Hepatocyte (in vitro differentiated cells): ENCODE measurements at regions not wholly inside any gene's neighbourhood (a gene's known extent, or its start where the extent isn't known, plus 50 kb on each side); places are given as distances from the start of the nearest gene placed in this dataset.

Experiments used
- DNase-seq: peaks from one replicate; pipeline ENCODE4 v3.0.0-alpha.2; 2016; ENCODE audit warnings: low spot score
- H2AFZ ChIP-seq: fragments of 200-600 bp; sonication (generic); 2 replicates; pipeline ENCODE4 v1.6.0; 2016; ENCODE audit warnings: antibody characterized with exemption, mild to moderate bottlenecking
- H3K27ac ChIP-seq: fragments of 200-600 bp; sonication (generic); 2 replicates; pipeline ENCODE4 v1.5.1; 2016; ENCODE audit warnings: mild to moderate bottlenecking
- H3K27me3 ChIP-seq: fragments of 200-600 bp; sonication (generic); 2 replicates; pipeline ENCODE4 v1.6.1; 2016
- H3K36me3 ChIP-seq: fragments of 200-600 bp; sonication (generic); replicated peaks from 2 replicates; pipeline ENCODE4 v1.5.1; 2016; ENCODE audit warnings: low read depth; ENCODE audit not compliant: insufficient read depth
- H3K4me1 ChIP-seq: fragments of 200-600 bp; sonication (generic); 2 replicates; pipeline ENCODE4 v1.5.1; 2016; ENCODE audit warnings: mild to moderate bottlenecking, moderate library complexity; ENCODE audit not compliant: insufficient read depth
- H3K4me2 ChIP-seq: fragments of 200-600 bp; sonication (generic); 2 replicates; pipeline ENCODE4 v1.6.0; 2016
- H3K4me3 ChIP-seq: fragments of 200-600 bp; sonication (generic); 2 replicates; pipeline ENCODE4 v1.5.1; 2016; ENCODE audit warnings: mild to moderate bottlenecking
- H3K79me2 ChIP-seq: fragments of 200-600 bp; sonication (generic); 2 replicates; pipeline ENCODE4 v1.6.0; 2017; ENCODE audit warnings: mild to moderate bottlenecking
- H3K9me2 ChIP-seq: fragments of 200-600 bp; sonication (generic); replicated peaks from 2 replicates; pipeline ENCODE4 v1.6.0; 2017; ENCODE audit warnings: mild to moderate bottlenecking; ENCODE audit not compliant: insufficient read depth
- H3K9me3 ChIP-seq: fragments of 200-600 bp; sonication (generic); 2 replicates; pipeline ENCODE4 v1.5.1; 2016; ENCODE audit warnings: low read depth, mild to moderate bottlenecking
- H4K20me1 ChIP-seq: fragments of 200-600 bp; sonication (generic); 2 replicates; pipeline ENCODE4 v1.6.0; 2016; ENCODE audit warnings: mild to moderate bottlenecking; ENCODE audit not compliant: insufficient read depth, poor library complexity, severe bottlenecking
- EZH2 ChIP-seq: fragments of 200-600 bp; sonication (generic); IDR thresholded peaks from 2 replicates; pipeline ENCODE4 v1.6.1; 2016; ENCODE audit warnings: antibody characterized with exemption, mild to moderate bottlenecking, borderline replicate concordance
- EZH2phosphoT487 ChIP-seq: fragments of 200-600 bp; sonication (generic); IDR thresholded peaks from one replicate; pipeline ENCODE4 v1.6.1; 2018; ENCODE audit warnings: antibody characterized with exemption, mild to moderate bottlenecking, low read depth, moderate library complexity; ENCODE audit not compliant: unreplicated experiment, severe bottlenecking
- WGBS: methylation state at CpG from one replicate; pipeline ENCODE4 v1.1.6; 2016; ENCODE audit warnings: low lambda C conversion rate; ENCODE audit errors: missing lambda C conversion rate; 5-methylcytosine and 5-hydroxymethylcytosine counted together
- TF ChIP-seq, protein P1 (sequence below): fragments of 200-600 bp; sonication (generic); IDR thresholded peaks from 2 replicates; pipeline ENCODE4 v1.5.1; 2016; ENCODE audit warnings: antibody characterized with exemption, mild to moderate bottlenecking; ENCODE audit not compliant: poor library complexity

DNA sequence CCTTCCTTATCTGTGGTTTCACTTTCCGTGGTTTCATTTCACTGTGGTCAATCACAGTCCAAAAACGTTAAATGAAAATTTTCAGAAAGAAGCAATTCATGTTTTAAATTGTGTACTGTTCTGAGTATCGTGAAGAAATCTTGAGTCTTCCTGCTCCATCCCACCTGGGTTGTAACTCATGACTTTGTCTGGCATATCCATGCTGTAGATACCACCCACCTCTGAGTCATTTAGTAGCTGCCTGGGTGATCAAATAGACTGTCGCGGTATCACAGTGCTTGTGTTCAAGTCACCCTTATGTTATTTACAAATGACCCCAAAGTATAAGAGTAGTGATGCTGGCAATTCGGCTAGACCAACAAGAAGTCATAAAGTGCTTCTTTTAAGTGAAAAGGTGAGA, 521.2 kb downstream of the AACS start:
- no peak overlapping the region for H3K4me3 ChIP-seq
- no peak overlapping the region for H3K4me2 ChIP-seq
- no peak overlapping the region for H2AFZ ChIP-seq
- H3K36me3 ChIP-seq = no peaks in the 10 kb centered on the region
- 86% methylated on average over 6 of the region's 6 CpGs for WGBS
- H3K27me3 ChIP-seq = no peaks in the 10 kb centered on the region
- no peaks in the 10 kb centered on the region for H3K9me2 ChIP-seq
- no peaks in the 10 kb centered on the region for H4K20me1 ChIP-seq
- H3K79me2 ChIP-seq = no peaks in the 10 kb centered on the region
- DNase-seq = no peak
- no peak overlapping the region for H3K27ac ChIP-seq
- TF ChIP-seq, protein P1, sequence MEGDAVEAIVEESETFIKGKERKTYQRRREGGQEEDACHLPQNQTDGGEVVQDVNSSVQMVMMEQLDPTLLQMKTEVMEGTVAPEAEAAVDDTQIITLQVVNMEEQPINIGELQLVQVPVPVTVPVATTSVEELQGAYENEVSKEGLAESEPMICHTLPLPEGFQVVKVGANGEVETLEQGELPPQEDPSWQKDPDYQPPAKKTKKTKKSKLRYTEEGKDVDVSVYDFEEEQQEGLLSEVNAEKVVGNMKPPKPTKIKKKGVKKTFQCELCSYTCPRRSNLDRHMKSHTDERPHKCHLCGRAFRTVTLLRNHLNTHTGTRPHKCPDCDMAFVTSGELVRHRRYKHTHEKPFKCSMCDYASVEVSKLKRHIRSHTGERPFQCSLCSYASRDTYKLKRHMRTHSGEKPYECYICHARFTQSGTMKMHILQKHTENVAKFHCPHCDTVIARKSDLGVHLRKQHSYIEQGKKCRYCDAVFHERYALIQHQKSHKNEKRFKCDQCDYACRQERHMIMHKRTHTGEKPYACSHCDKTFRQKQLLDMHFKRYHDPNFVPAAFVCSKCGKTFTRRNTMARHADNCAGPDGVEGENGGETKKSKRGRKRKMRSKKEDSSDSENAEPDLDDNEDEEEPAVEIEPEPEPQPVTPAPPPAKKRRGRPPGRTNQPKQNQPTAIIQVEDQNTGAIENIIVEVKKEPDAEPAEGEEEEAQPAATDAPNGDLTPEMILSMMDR = no peak
- TF ChIP-seq EZH2 (no peak), EZH2phosphoT487 (no peak)
- H3K9me3 ChIP-seq = no peaks in the 10 kb centered on the region
- no peaks in the 10 kb centered on the region for H3K4me1 ChIP-seq

DNA sequence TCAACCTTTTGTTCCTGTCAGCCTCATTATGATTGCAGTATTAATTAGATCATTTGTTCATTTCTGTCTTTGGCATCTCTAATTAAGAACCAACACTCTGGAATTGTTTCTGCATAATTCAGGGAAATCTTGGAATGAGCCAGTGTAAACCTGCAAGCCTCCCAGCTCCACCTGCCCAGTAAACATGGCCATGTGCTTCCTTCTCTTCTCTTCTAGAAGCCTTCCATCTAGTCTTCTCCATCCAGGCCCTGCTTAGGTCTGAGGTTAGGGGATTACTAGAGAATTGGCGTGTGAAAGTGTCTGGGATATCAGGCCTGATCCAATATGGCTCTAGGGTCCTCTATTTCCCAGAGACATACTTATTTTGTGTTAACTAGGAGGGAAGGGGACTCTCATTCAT, 528.0 kb downstream of the AACS start:
- Histone ChIP-seq H2AFZ (no peak overlapping the region), H3K27ac (no peak overlapping the region), H3K27me3 (no peaks in the 10 kb centered on the region), H3K9me2 (no peaks in the 10 kb centered on the region), H4K20me1 (no peaks in the 10 kb centered on the region), H3K36me3 (no peaks in the 10 kb centered on the region), H3K79me2 (no peaks in the 10 kb centered on the region), H3K9me3 (no peaks in the 10 kb centered on the region), H3K4me2 (no peak overlapping the region), H3K4me3 (no peak overlapping the region), H3K4me1 (no peaks in the 10 kb centered on the region)
- no peak for DNase-seq
- TF ChIP-seq EZH2phosphoT487 = no peak
- TF ChIP-seq, protein P1 = no peak
- TF ChIP-seq EZH2 = no peak
- 77% methylated on average over 1 of the region's 1 CpG for WGBS

DNA sequence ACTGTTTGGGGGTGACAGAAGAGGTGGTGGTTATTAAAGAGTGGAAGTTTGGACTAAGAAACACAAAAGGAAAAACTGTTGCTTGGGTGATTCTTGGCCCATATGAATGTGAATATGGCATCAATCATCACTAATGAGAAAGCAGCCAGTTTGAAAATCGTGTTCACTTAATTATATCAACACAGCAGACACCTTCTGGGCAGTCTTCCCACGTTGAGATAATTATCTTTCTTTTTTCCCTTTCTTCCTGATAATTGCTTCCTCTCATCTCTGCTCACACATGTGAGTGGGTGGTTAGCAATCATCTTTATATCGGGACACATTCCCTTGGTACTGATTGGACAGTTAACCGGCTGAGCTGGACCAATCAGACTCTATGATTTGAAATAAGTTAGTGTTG, 539.7 kb downstream of the AACS start:
- no peaks in the 10 kb centered on the region for H3K79me2 ChIP-seq
- no peaks in the 10 kb centered on the region for H3K9me2 ChIP-seq
- H3K4me1 ChIP-seq = no peaks in the 10 kb centered on the region
- no peaks in the 10 kb centered on the region for H4K20me1 ChIP-seq
- H2AFZ ChIP-seq = no peak overlapping the region
- TF ChIP-seq EZH2phosphoT487 = no peak
- no peak for TF ChIP-seq EZH2
- TF ChIP-seq, protein P1 = no peak
- no peak for DNase-seq
- no peak overlapping the region for H3K4me2 ChIP-seq
- 75% methylated on average over 4 of the region's 4 CpGs for WGBS
- H3K27me3 ChIP-seq = no peaks in the 10 kb centered on the region
- H3K27ac ChIP-seq = no peak overlapping the region
- no peaks in the 10 kb centered on the region for H3K9me3 ChIP-seq
- H3K36me3 ChIP-seq = no peaks in the 10 kb centered on the region
- H3K4me3 ChIP-seq = no peak overlapping the region

DNA sequence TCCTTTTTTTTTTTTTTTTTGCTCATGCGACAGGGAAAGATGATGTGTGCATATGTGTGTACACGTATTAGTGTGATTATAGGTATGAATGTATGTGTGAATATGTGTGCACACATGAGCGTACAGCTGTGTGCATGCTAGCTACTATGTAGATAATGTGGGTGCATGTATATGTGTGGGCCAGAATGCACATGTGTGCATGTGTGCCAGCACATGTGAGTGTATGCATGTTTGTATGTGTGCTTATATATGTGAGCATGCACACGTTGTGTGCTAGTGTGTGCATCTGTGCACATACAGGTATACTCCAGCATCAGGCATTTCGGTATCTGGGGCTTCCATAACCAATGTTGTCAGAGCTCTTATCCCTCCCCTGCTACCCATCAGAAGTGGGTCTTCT, 541.1 kb downstream of the AACS start:
- Histone ChIP-seq H3K27ac (no peak overlapping the region), H3K4me1 (no peaks in the 10 kb centered on the region), H4K20me1 (no peaks in the 10 kb centered on the region), H3K27me3 (no peaks in the 10 kb centered on the region), H3K36me3 (no peaks in the 10 kb centered on the region), H3K9me2 (no peaks in the 10 kb centered on the region), H3K79me2 (no peaks in the 10 kb centered on the region), H3K9me3 (no peaks in the 10 kb centered on the region), H3K4me2 (no peak overlapping the region), H2AFZ (no peak overlapping the region), H3K4me3 (no peak overlapping the region)
- DNase-seq = no peak
- TF ChIP-seq, protein P1 = no peak
- TF ChIP-seq EZH2 (no peak), EZH2phosphoT487 (no peak)
- WGBS = 88% methylated on average over 5 of the region's 5 CpGs
